SU-DHL-6 (cell line): ENCODE measurements at regions not wholly inside any gene's neighbourhood (a gene's known extent, or its start where the extent isn't known, plus 50 kb on each side); places are given as distances from the start of the nearest gene placed in this dataset.

Experiments
- EZH2phosphoT487 ChIP-seq: fragments of 200-600 bp; sonication (generic), shearing (Covaris generic); conservative IDR thresholded peaks from 2 replicates; pipeline ENCODE4 v1.6.1; 2018; ENCODE audit warnings: mild to moderate bottlenecking, antibody characterized with exemption, low read length, moderate library complexity, mixed read lengths
- TF ChIP-seq, protein P1 (sequence below): fragments of 200-600 bp; sonication (generic); IDR thresholded peaks from one replicate; pipeline ENCODE4 v1.5.1; 2017; ENCODE audit warnings: antibody characterized with exemption, mild to moderate bottlenecking, low read length, moderate library complexity; ENCODE audit not compliant: insufficient read depth, poor library complexity, severe bottlenecking

GRCh38 chr2:219783359-219783975 lies 156.0 kb downstream of the SLC4A3 start:
- TF ChIP-seq, protein P1, sequence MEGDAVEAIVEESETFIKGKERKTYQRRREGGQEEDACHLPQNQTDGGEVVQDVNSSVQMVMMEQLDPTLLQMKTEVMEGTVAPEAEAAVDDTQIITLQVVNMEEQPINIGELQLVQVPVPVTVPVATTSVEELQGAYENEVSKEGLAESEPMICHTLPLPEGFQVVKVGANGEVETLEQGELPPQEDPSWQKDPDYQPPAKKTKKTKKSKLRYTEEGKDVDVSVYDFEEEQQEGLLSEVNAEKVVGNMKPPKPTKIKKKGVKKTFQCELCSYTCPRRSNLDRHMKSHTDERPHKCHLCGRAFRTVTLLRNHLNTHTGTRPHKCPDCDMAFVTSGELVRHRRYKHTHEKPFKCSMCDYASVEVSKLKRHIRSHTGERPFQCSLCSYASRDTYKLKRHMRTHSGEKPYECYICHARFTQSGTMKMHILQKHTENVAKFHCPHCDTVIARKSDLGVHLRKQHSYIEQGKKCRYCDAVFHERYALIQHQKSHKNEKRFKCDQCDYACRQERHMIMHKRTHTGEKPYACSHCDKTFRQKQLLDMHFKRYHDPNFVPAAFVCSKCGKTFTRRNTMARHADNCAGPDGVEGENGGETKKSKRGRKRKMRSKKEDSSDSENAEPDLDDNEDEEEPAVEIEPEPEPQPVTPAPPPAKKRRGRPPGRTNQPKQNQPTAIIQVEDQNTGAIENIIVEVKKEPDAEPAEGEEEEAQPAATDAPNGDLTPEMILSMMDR: no peak
- TF ChIP-seq EZH2phosphoT487: no peak
